ENCODE measurements at regions not wholly inside any gene's neighbourhood (a gene's known extent, or its start where the extent isn't known, plus 50 kb on each side); places are given as distances from the start of the nearest gene placed in this dataset.

GRCh38 chr12:72197790-72198189 lies 74.4 kb upstream of the TRHDE start:
- no peak for TF ChIP-seq CTCF (IDR thresholded peaks at IDR 0.05; ENCODE audit: control extremely low read depth, extremely low read depth, low read depth, missing control alignments)
- CTCF ChIA-PET, result interaction anchor here (1.2 kb wide), 1 partner anchor 10 kb away, joined by 3 read pairs; no protein-coding TSS in a partner anchor
- POLR2A ChIA-PET, result no interaction called here
- no peak for DNase-seq (ENCODE audit: extremely low spot score)

GRCh38 chr12:72201457-72201856 lies 70.7 kb upstream of the TRHDE start:
- ChIA-PET POLR2A (no interaction called here), CTCF (interaction anchor here (1.0 to 1.5 kb wide), 3 partner anchors 10 to 14 kb away, joined by 3 to 4 read pairs (median 4); no protein-coding TSS in a partner anchor)
- DNase-seq (ENCODE audit: extremely low spot score), result no peak
- no peak for TF ChIP-seq CTCF (IDR thresholded peaks at IDR 0.05; ENCODE audit: control extremely low read depth, extremely low read depth, low read depth, missing control alignments)

GRCh38 chr12:72203764-72204335 lies 68.3 kb upstream of the TRHDE start:
- POLR2A ChIA-PET, result no interaction called here
- no peak for DNase-seq (ENCODE audit: extremely low spot score)
- CTCF ChIA-PET, result no interaction called here
- TF ChIP-seq CTCF (IDR thresholded peaks at IDR 0.05; ENCODE audit: control extremely low read depth, extremely low read depth, low read depth, missing control alignments), result no peak

GRCh38 chr12:72207079-72207478 lies 65.1 kb upstream of the TRHDE start:
- POLR2A ChIA-PET, result no interaction called here
- no peak for DNase-seq (ENCODE audit: extremely low spot score)
- TF ChIP-seq CTCF (IDR thresholded peaks at IDR 0.05; ENCODE audit: control extremely low read depth, extremely low read depth, low read depth, missing control alignments), result no peak
- CTCF ChIA-PET, result interaction anchor here (1.0 kb wide), 1 partner anchor 139 kb away, joined by 3 read pairs; no protein-coding TSS in a partner anchor

GRCh38 chr12:72207486-72208409 lies 64.4 kb upstream of the TRHDE start:
- DNase-seq (ENCODE audit: extremely low spot score), result no peak
- no peak for TF ChIP-seq CTCF (IDR thresholded peaks at IDR 0.05; ENCODE audit: control extremely low read depth, extremely low read depth, low read depth, missing control alignments)
- ChIA-PET CTCF (interaction anchor here (1.0 kb wide), 1 partner anchor 138 kb away, joined by 3 read pairs; no protein-coding TSS in a partner anchor), POLR2A (no interaction called here)

- POLR2A ChIA-PET, result no interaction called here
- DNase-seq (ENCODE audit: extremely low spot score), result no peak
- no peak for TF ChIP-seq CTCF (IDR thresholded peaks at IDR 0.05; ENCODE audit: control extremely low read depth, extremely low read depth, low read depth, missing control alignments)
Observed at GRCh38 chr12:72209086-72209485, 63.1 kb upstream of the TRHDE start.

More at GRCh38 chr12:72209086-72209485, 63.1 kb upstream of the TRHDE start:
- CTCF ChIA-PET, result interaction anchor here (1.5 kb wide), 1 partner anchor 9 kb away, joined by 3 read pairs; no protein-coding TSS in a partner anchor

Measured in GM10248 (cell line).